A549 (cell line): ENCODE measurements at regions not wholly inside any gene's neighbourhood (a gene's known extent, or its start where the extent isn't known, plus 50 kb on each side); places are given as distances from the start of the nearest gene placed in this dataset.

Experiments used
- ATAC-seq, 2 experiments: fragments of 200-7000 bp in 1 of 2; fragments of >200 bp in 1 of 2; cut with Nextera tagmentation in 1 of 2; cut with Tn5 transposase in 1 of 2; 3 replicates each; pipeline versions ENCODE4 v1.8.0 to v1.9.1; 2018 to 2020; ENCODE audit warnings: mild to moderate bottlenecking in 1 of 2, moderate library complexity in 1 of 2
- CTCF ChIA-PET: fragments of 300-600 bp; sonication (Branson Sonifier 250); formaldehyde crosslinking; extraction: SDS; loops from one replicate; lab custom pipeline; 2021; ENCODE audit warnings: antibody characterized with exemption, inconsistent platforms; lab: Yijun Ruan, JAX
- POLR2A ChIA-PET: fragments of 350-600 bp; formaldehyde crosslinking; extraction: SDS; loops from one replicate; lab custom pipeline; 2021; ENCODE audit warnings: antibody characterized with exemption, inconsistent platforms; lab: Yijun Ruan, JAX
- DNase-seq, 2 experiments: peaks; one replicate each; pipeline versions ENCODE4 v3.0.0 to v3.0.0-alpha.2; 2011 to 2016; ENCODE audit warnings: low read depth in 1 of 2, low spot score in 1 of 2
- FAIRE-seq: peaks from 2 replicates; lab custom pipeline; 2011; peaks lifted over from hg19 to GRCh38; lab: Jason Lieb, UNC
- H3K27ac ChIP-seq, 2 experiments: fragments of >200 bp; sonication (Bioruptor Twin); formaldehyde crosslinking; 3 replicates each; pipeline ENCODE4 v1.5.1; 2016 to 2017
- H3K4me1 ChIP-seq: fragments of >200 bp; sonication (Bioruptor Twin); formaldehyde crosslinking; 3 replicates; pipeline ENCODE4 v1.6.1; 2016
- H3K4me2 ChIP-seq: fragments of >200 bp; sonication (Bioruptor Twin); formaldehyde crosslinking; 3 replicates; pipeline ENCODE4 v1.6.1; 2016
- H3K4me3 ChIP-seq: fragments of >200 bp; sonication (Bioruptor Twin); formaldehyde crosslinking; 3 replicates; pipeline ENCODE4 v1.5.1; 2016
- H3K9me3 ChIP-seq: fragments of >200 bp; sonication (Bioruptor Twin); formaldehyde crosslinking; 3 replicates; pipeline ENCODE4 v1.6.1; 2016
- BHLHE40 ChIP-seq: IDR thresholded peaks from 2 replicates; pipeline ENCODE4 v1.6.1; 2012; ENCODE audit warnings: low read depth, low read length, inconsistent platforms
- CBX2 ChIP-seq: fragments of 200-600 bp; sonication (generic); IDR thresholded peaks from 2 replicates; pipeline ENCODE4 v1.6.1; 2016; ENCODE audit warnings: low read depth, mild to moderate bottlenecking, borderline replicate concordance
- CEBPB ChIP-seq, 2 experiments: fragments of >200 bp in 1 of 2; sonication (Bioruptor Twin) in 1 of 2; formaldehyde crosslinking in 1 of 2; IDR thresholded peaks; 2 replicates each; pipeline ENCODE4 v1.6.1; 2012 to 2016
- CHD2 ChIP-seq: fragments of 150-350 bp; IDR thresholded peaks from 2 replicates; pipeline ENCODE4 v1.6.1; 2014; ENCODE audit warnings: low read length; ENCODE audit not compliant: partially characterized antibody
- CHD4 ChIP-seq: fragments of 200-600 bp; sonication (generic); IDR thresholded peaks from 2 replicates; pipeline ENCODE4 v1.6.1; 2016; ENCODE audit warnings: antibody characterized with exemption, mild to moderate bottlenecking, borderline replicate concordance
- CTCF ChIP-seq: fragments of >200 bp; sonication (Bioruptor Twin); formaldehyde crosslinking; IDR thresholded peaks from 3 replicates; pipeline ENCODE4 v1.5.1; 2016
- E2F6 ChIP-seq: IDR thresholded peaks from 2 replicates; pipeline ENCODE4 v1.6.1; 2012; ENCODE audit warnings: low read depth, borderline replicate concordance
- EHMT2 ChIP-seq: fragments of 200-600 bp; sonication (generic); IDR thresholded peaks from 2 replicates; pipeline ENCODE4 v1.6.1; 2016; ENCODE audit warnings: antibody characterized with exemption, low read depth, mild to moderate bottlenecking, moderate library complexity
- FOSB ChIP-seq: fragments of 250-450 bp; sonication (Bioruptor Pico); IDR thresholded peaks from 2 replicates; pipeline ENCODE4 v1.5.0; 2020; ENCODE audit warnings: mild to moderate bottlenecking, moderate library complexity
- FOXS1 ChIP-seq: fragments of 250-450 bp; sonication (Bioruptor Pico); IDR thresholded peaks from 2 replicates; pipeline ENCODE4 v1.5.0; 2020; ENCODE audit warnings: mild to moderate bottlenecking, moderate library complexity
- JUNB ChIP-seq: fragments of >200 bp; sonication (Bioruptor Twin); formaldehyde crosslinking; IDR thresholded peaks from 2 replicates; pipeline ENCODE4 v1.6.1; 2016
- KDM5A ChIP-seq: fragments of 200-600 bp; sonication (generic); IDR thresholded peaks from 2 replicates; pipeline ENCODE4 v1.6.1; 2016; ENCODE audit warnings: antibody characterized with exemption, mild to moderate bottlenecking
- MYC ChIP-seq: IDR thresholded peaks from 2 replicates; pipeline ENCODE4 v1.6.1; 2012; ENCODE audit warnings: mild to moderate bottlenecking, inconsistent platforms, low read length, improper control_type of control experiment, borderline replicate concordance
- NFE2L2 ChIP-seq: fragments of 150-350 bp; conservative IDR thresholded peaks from 2 replicates; pipeline ENCODE4 v1.6.1; 2014; ENCODE audit warnings: low read length
- NPAS2 ChIP-seq: fragments of 250-450 bp; sonication (Bioruptor Pico); IDR thresholded peaks from 2 replicates; pipeline ENCODE4 v1.8.0; 2022; ENCODE audit warnings: mild to moderate bottlenecking, moderate library complexity, borderline replicate concordance
- POLR2A ChIP-seq: IDR thresholded peaks from 2 replicates; pipeline ENCODE4 v1.6.1; 2012; ENCODE audit warnings: mild to moderate bottlenecking, low read length
- RAD21 ChIP-seq, 2 experiments: fragments of >200 bp in 1 of 2; sonication (Bioruptor Twin) in 1 of 2; formaldehyde crosslinking in 1 of 2; IDR thresholded peaks in 1 of 2; conservative IDR thresholded peaks in 1 of 2; 2 replicates in 1 of 2; 3 replicates in 1 of 2; pipeline ENCODE4 v1.6.1; 2012 to 2018; ENCODE audit warnings: inconsistent platforms in 1 of 2
- RARB ChIP-seq: fragments of 250-450 bp; sonication (Bioruptor Pico); IDR thresholded peaks from 2 replicates; pipeline ENCODE4 v1.8.0; 2021; ENCODE audit warnings: mild to moderate bottlenecking, moderate library complexity
- REST ChIP-seq: fragments of 200-600 bp; sonication (generic); IDR thresholded peaks from 2 replicates; pipeline ENCODE4 v1.6.1; 2016; ENCODE audit warnings: antibody characterized with exemption, mild to moderate bottlenecking, moderate library complexity
- SREBF2 ChIP-seq: fragments of 450-650 bp; IDR thresholded peaks from 2 replicates; pipeline ENCODE4 v1.6.1; 2014; ENCODE audit warnings: mild to moderate bottlenecking, moderate library complexity
- TP53 ChIP-seq: fragments of 250-450 bp; sonication (Bioruptor Pico); IDR thresholded peaks from 2 replicates; pipeline ENCODE4 v1.5.0; 2021; ENCODE audit warnings: mild to moderate bottlenecking, moderate library complexity
- USF2 ChIP-seq: fragments of 450-650 bp; IDR thresholded peaks from 2 replicates; pipeline ENCODE4 v1.6.1; 2014; ENCODE audit warnings: antibody characterized with exemption
- ZNF302 ChIP-seq: fragments of 250-450 bp; sonication (Bioruptor Pico); IDR thresholded peaks from 2 replicates; pipeline ENCODE4 v1.9.0; 2021; ENCODE audit warnings: inconsistent platforms, mild to moderate bottlenecking, moderate library complexity
- ZSCAN20 ChIP-seq: fragments of 250-450 bp; sonication (Bioruptor Pico); IDR thresholded peaks from 2 replicates; pipeline ENCODE4 v1.8.0; 2022; ENCODE audit warnings: mild to moderate bottlenecking, moderate library complexity
- WGBS: methylation state at CpG from one replicate; pipeline ENCODE4 v1.1.6; 2017; ENCODE audit errors: missing lambda C conversion rate; 5-methylcytosine and 5-hydroxymethylcytosine counted together
- TF ChIP-seq, protein P1 (sequence below): IDR thresholded peaks from 2 replicates; pipeline ENCODE4 v1.6.1; 2012

GRCh38 chr4:180296036-180296599 lies 1947.1 kb upstream of the TENM3 start:
- no peak overlapping the region for H3K4me2 ChIP-seq
- H3K4me1 ChIP-seq: no peaks in the 10 kb centered on the region
- no peak for FAIRE-seq
- no peak for TF ChIP-seq REST
- TF ChIP-seq SREBF2: no peak
- TF ChIP-seq FOXS1 (CRISPR knock-in tag): no peak
- no peak for TF ChIP-seq NPAS2 (CRISPR knock-in tag)
- TF ChIP-seq BHLHE40: no peak
- TF ChIP-seq RAD21 (conservative IDR thresholded peaks at IDR 0.05 in 1 of 2, IDR thresholded peaks at IDR 0.05 in 1 of 2): no peak
- no peak for TF ChIP-seq FOSB (CRISPR knock-in tag)
- no peak for TF ChIP-seq NFE2L2
- TF ChIP-seq, protein P1, sequence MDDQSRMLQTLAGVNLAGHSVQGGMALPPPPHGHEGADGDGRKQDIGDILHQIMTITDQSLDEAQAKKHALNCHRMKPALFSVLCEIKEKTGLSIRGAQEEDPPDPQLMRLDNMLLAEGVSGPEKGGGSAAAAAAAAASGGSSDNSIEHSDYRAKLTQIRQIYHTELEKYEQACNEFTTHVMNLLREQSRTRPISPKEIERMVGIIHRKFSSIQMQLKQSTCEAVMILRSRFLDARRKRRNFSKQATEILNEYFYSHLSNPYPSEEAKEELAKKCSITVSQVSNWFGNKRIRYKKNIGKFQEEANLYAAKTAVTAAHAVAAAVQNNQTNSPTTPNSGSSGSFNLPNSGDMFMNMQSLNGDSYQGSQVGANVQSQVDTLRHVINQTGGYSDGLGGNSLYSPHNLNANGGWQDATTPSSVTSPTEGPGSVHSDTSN: no peak
- WGBS: 4% methylated on average over 4 of the region's 4 CpGs
- CTCF ChIA-PET: no interaction called here
- POLR2A ChIA-PET: no interaction called here
- DNase-seq: no peak
- no peak for ATAC-seq
- no peaks in the 10 kb centered on the region for H3K9me3 ChIP-seq
- no peak overlapping the region for H3K4me3 ChIP-seq
- no peak overlapping the region for H3K27ac ChIP-seq

GRCh38 chr4:180304321-180304720 lies 1938.9 kb upstream of the TENM3 start:
- no peaks in the 10 kb centered on the region for H3K9me3 ChIP-seq
- H3K27ac ChIP-seq: no peak overlapping the region
- CTCF ChIA-PET: no interaction called here
- H3K4me1 ChIP-seq: no peaks in the 10 kb centered on the region
- no peak overlapping the region for H3K4me3 ChIP-seq
- DNase-seq: no peak
- 7% methylated on average over 4 of the region's 4 CpGs for WGBS
- FAIRE-seq: no peak
- TF ChIP-seq CHD2: no peak
- TF ChIP-seq, protein P1: no peak
- TF ChIP-seq RARB (CRISPR knock-in tag): no peak
- no peak for TF ChIP-seq EHMT2
- TF ChIP-seq MYC: no peak
- TF ChIP-seq CHD4: no peak
- TF ChIP-seq FOXS1 (CRISPR knock-in tag): no peak
- no peak for TF ChIP-seq E2F6
- TF ChIP-seq POLR2A: no peak
- ATAC-seq: no peak
- no peak overlapping the region for H3K4me2 ChIP-seq
- POLR2A ChIA-PET: no interaction called here

DNA sequence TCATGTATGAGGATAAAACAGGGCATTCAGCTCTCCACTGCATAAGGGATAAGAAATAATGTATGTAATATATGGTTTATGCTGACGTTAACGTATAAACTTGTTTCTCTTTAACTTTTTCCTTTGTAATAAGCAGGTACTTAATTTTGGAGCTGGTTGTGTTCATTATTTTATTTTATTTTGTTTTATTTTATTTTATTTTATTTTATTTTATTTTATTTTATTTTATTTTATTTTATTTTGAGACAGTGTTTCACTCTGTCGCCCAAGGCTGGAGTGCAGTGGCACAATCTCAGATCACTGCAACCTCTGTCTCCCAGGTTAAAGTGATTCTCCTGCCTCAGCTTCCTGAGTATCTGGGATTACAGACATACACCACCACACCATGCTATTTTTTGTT lies 1932.6 kb upstream of the TENM3 start:
- ChIA-PET POLR2A (no interaction called here), CTCF (no interaction called here)
- Histone ChIP-seq H3K9me3 (no peaks in the 10 kb centered on the region), H3K27ac (no peak overlapping the region), H3K4me1 (no peaks in the 10 kb centered on the region), H3K4me3 (no peak overlapping the region), H3K4me2 (no peak overlapping the region)
- ATAC-seq (no peak), DNase-seq (no peak), FAIRE-seq (no peak)
- WGBS: 86% methylated on average over 3 of the region's 3 CpGs
- TF ChIP-seq ZSCAN20 (no peak), TP53 (CRISPR knock-in tag) (no peak), SREBF2 (no peak), EHMT2 (no peak), RAD21 (conservative IDR thresholded peaks at IDR 0.05 in 1 of 2, IDR thresholded peaks at IDR 0.05 in 1 of 2) (no peak), KDM5A (no peak), CEBPB (IDR thresholded peaks at IDR 0.05) (no peak), NPAS2 (CRISPR knock-in tag) (no peak), FOSB (CRISPR knock-in tag) (no peak), JUNB (no peak), MYC (no peak), USF2 (no peak), ZNF302 (CRISPR knock-in tag) (no peak), CBX2 (no peak), CTCF (no peak)
